Breast epithelium (tissue), 3 donors: ENCODE measurements at regions not wholly inside any gene's neighbourhood (a gene's known extent, or its start where the extent isn't known, plus 50 kb on each side); places are given as distances from the start of the nearest gene placed in this dataset.

ENCODE experiments used
- CTCF ChIP-seq, 3 donors: fragments of 450-650 bp; IDR thresholded peaks; one replicate each; pipeline ENCODE4 v1.5.1; 2016 to 2017; ENCODE audit warnings: antibody characterized with exemption in 3 of 3, mild to moderate bottlenecking in 3 of 3, moderate library complexity in 3 of 3
- POLR2A ChIP-seq: fragments of 450-650 bp; IDR thresholded peaks from one replicate; pipeline ENCODE4 v1.6.1; 2016; ENCODE audit warnings: antibody characterized with exemption, mild to moderate bottlenecking, moderate library complexity
- POLR2AphosphoS5 ChIP-seq, 3 donors: sonication (generic); formaldehyde crosslinking; IDR thresholded peaks; one replicate each; pipeline ENCODE4 v1.6.1; 2017; ENCODE audit warnings: antibody characterized with exemption in 3 of 3

- TF ChIP-seq CTCF (IDR thresholded peaks at IDR 0.05) (no peak), POLR2AphosphoS5 (IDR thresholded peaks at IDR 0.05) (no peak), POLR2A (no peak)
Measured at GRCh38 chr5:154575546-154576428, 97.8 kb upstream of the HAND1 start.
